ENCODE measurements at regions not wholly inside any gene's neighbourhood (a gene's known extent, or its start where the extent isn't known, plus 50 kb on each side); places are given as distances from the start of the nearest gene placed in this dataset.
"Not testable (repeated sequence)": the region's sequence is repeated elsewhere in the genome, so short reads cannot be mapped to it uniquely, and the experiment has no call there.

- no peak for DNase-seq (ENCODE audit: low read depth in 1 of 2, low spot score in 1 of 2)
Observed at GRCh38 chr10:81104494-81104893, 566.8 kb downstream of the SH2D4B start.

GRCh38 chr10:81108516-81109199, 571.0 kb downstream of the SH2D4B start:
- no peak for DNase-seq (ENCODE audit: low read depth in 1 of 2, low spot score in 1 of 2)

GRCh38 chr10:81109200-81109752, 571.6 kb downstream of the SH2D4B start:
- DNase-seq (ENCODE audit: low read depth in 1 of 2, low spot score in 1 of 2), result no peak

GRCh38 chr10:81116201-81116600, 578.5 kb downstream of the SH2D4B start:
- DNase-seq (ENCODE audit: low read depth in 1 of 2, low spot score in 1 of 2), result no peak

- DNase-seq (ENCODE audit: low read depth in 1 of 2, low spot score in 1 of 2), result no peak
Observed at GRCh38 chr10:81116990-81117389, 579.3 kb downstream of the SH2D4B start.

- DNase-seq (ENCODE audit: low read depth in 1 of 2, low spot score in 1 of 2), result no peak
Observed at GRCh38 chr10:81127931-81128330, 590.2 kb downstream of the SH2D4B start.

GRCh38 chr10:81130014-81130413, 592.3 kb downstream of the SH2D4B start:
- no peak for DNase-seq (ENCODE audit: low read depth in 1 of 2, low spot score in 1 of 2)

- DNase-seq (ENCODE audit: low read depth in 1 of 2, low spot score in 1 of 2), result no peak
Observed at GRCh38 chr10:81135851-81136250, 598.1 kb downstream of the SH2D4B start.

GRCh38 chr10:81136261-81136660, 598.6 kb downstream of the SH2D4B start:
- no peak for DNase-seq (ENCODE audit: low read depth in 1 of 2, low spot score in 1 of 2)

GRCh38 chr10:81145975-81146374, 608.3 kb downstream of the SH2D4B start:
- no peak for DNase-seq (ENCODE audit: low read depth in 1 of 2, low spot score in 1 of 2)

GRCh38 chr10:81146436-81146835, 608.7 kb downstream of the SH2D4B start:
- DNase-seq (ENCODE audit: low read depth in 1 of 2, low spot score in 1 of 2), result no peak

- DNase-seq (ENCODE audit: low read depth in 1 of 2, low spot score in 1 of 2), result no peak
Observed at GRCh38 chr10:81152656-81153055, 615.0 kb downstream of the SH2D4B start.

- no peak for DNase-seq (ENCODE audit: low read depth in 1 of 2, low spot score in 1 of 2)
Observed at GRCh38 chr10:81157681-81158080, 620.0 kb downstream of the SH2D4B start.

- DNase-seq (ENCODE audit: low read depth in 1 of 2, low spot score in 1 of 2), result no peak
Observed at GRCh38 chr10:81177651-81178244, 640.0 kb downstream of the SH2D4B start.

- no peak for DNase-seq (ENCODE audit: low read depth in 1 of 2, low spot score in 1 of 2)
Observed at GRCh38 chr10:81179324-81179723, 641.6 kb downstream of the SH2D4B start.

GRCh38 chr10:81179805-81180452, 642.2 kb downstream of the SH2D4B start:
- DNase-seq (ENCODE audit: low read depth in 1 of 2, low spot score in 1 of 2), result no peak

- no peak for DNase-seq (ENCODE audit: low read depth in 1 of 2, low spot score in 1 of 2)
Observed at GRCh38 chr10:81182296-81182695, 644.6 kb downstream of the SH2D4B start.

- no peak for DNase-seq (ENCODE audit: low read depth in 1 of 2, low spot score in 1 of 2)
Observed at GRCh38 chr10:81192221-81192788, 654.6 kb downstream of the SH2D4B start.

GRCh38 chr10:81200801-81201200, 663.1 kb downstream of the SH2D4B start:
- no peak for DNase-seq (ENCODE audit: low read depth in 1 of 2, low spot score in 1 of 2)

GRCh38 chr10:81207359-81207758, 667.6 kb upstream of the NRG3 start:
- not testable (repeated sequence) for DNase-seq (ENCODE audit: low read depth in 1 of 2, low spot score in 1 of 2)

- DNase-seq (ENCODE audit: low read depth in 1 of 2, low spot score in 1 of 2), result no peak
Observed at GRCh38 chr10:81213370-81213769, 661.6 kb upstream of the NRG3 start.

- DNase-seq (ENCODE audit: low read depth in 1 of 2, low spot score in 1 of 2), result no peak
Observed at GRCh38 chr10:81215498-81215897, 659.5 kb upstream of the NRG3 start.

All from activated CD4-positive, alpha-beta T cell treated with anti-CD3 and anti-CD28 coated beads, Interleukin-2, amount 50 U/mL, for 24 hours (primary cell).